ENCODE measurements at regions not wholly inside any gene's neighbourhood (a gene's known extent, or its start where the extent isn't known, plus 50 kb on each side); places are given as distances from the start of the nearest gene placed in this dataset.

- TF ChIP-seq CTCF (IDR thresholded peaks at IDR 0.05) (no peak), EZH2 (IDR thresholded peaks at IDR 0.05) (no peak), EZH2phosphoT487 (IDR thresholded peaks at IDR 0.05) (no peak)
Observed at GRCh38 chr7:113294750-113295149, 176.4 kb upstream of the SMIM30 start.
